ENCODE measurements at regions not wholly inside any gene's neighbourhood (a gene's known extent, or its start where the extent isn't known, plus 50 kb on each side); places are given as distances from the start of the nearest gene placed in this dataset.
"Not testable (repeated sequence)": the region's sequence is repeated elsewhere in the genome, so short reads cannot be mapped to it uniquely, and the experiment has no call there.

- DNase-seq: no peak
Observed at GRCh38 chr13:59016250-59016649, 1147.5 kb downstream of the DIAPH3 start.

DNA sequence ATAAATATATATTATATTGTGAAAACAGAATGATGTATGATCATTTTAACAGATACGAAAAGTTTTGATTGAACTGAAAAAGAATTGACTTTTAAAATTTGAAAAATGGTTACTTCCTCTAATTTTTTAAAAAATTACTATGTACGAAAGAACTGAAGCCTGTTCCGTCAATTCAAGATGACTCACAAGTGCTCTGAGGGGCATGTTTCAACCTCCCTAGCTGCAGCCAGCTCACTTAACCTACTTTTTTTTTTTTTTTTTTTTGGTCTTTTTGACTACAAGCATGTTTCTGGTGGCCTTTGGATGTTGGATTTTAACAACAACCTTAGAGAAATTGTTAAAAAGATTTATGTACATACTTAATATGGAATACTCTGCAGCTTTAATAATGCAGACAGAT, 1139.3 kb downstream of the DIAPH3 start:
- no peak for DNase-seq

- DNase-seq: no peak
Observed at GRCh38 chr13:59034198-59034597, 1129.5 kb downstream of the DIAPH3 start.

- no peak for DNase-seq
Observed at GRCh38 chr13:59038824-59039223, 1124.9 kb downstream of the DIAPH3 start.

DNA sequence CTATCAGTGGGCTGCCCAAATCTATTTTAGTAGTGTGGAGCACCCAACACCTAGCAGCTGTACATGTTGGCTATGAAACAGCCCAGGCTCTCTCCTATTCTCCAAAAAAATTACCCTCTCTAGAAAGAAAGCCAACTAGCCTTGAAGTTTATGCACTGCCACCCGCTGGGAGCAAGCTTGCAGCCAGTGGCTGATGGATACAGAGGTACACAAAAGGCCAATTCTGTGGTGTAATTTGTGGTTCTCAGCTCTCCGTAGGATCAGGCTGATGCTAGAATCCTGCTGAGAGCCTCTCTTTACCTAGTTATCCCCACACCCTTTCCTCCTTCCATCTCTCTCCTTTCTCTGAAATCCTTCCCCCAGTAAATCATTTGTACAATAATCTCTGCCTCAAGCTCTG, 1120.7 kb downstream of the DIAPH3 start:
- DNase-seq: no peak

- DNase-seq: no peak
Observed at GRCh38 chr13:59047546-59047945, 1116.2 kb downstream of the DIAPH3 start.

DNA sequence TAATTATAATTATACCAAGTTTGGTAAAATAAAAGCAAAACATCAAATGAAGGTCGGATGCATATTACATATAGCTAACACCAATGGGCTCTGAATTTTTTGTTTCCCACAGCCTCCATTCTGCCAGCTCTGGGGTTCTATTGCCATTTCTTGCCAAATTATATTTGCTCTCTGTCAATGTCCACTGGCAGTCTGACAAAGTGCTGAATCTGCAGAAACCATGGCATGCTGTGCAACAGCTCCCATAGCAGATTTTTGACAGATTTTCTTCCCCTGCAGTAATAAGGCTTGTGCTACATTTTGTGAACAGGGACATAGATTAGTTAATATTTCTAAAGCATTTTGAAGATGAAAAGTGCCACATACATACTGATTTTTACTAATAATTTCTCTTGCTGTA, 1102.1 kb downstream of the DIAPH3 start:
- DNase-seq: no peak

DNA sequence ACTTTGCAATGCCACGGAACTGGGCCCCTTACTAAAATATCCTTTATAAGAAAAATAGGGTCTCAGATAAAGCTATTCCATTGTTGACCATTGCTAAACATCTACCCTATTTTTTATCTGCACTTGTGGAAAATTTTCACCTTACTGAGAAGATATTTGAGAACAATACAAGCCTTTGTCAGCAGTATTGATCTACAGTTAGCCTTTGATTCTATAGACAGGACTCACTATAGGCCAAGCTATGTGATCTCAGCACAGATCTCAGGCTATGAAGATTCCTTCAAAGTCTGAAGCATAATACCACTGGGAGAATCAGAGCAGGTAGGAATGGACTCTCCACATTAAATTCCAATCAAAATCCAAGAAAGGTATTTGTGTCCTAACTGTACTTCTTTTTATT, 1099.7 kb downstream of the DIAPH3 start:
- no peak for DNase-seq

DNA sequence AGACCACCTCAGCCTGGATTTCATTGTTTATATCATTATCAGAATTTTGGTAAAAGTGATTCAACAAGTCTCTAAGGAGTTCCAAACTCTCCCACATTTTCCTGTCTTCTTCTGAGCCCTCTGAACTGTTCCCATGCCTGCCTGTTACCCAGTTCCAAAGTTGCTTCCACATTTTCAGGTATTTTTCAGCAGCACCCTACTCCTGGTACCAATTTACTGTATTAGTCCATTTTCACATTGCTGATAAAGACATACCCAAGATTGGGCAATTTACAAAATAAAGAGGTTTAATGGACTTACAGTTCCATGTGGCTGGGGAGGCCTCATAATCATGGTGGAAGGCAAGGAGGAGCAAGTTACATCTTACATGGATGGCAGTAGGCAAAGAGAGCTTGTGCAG, 1087.3 kb downstream of the DIAPH3 start:
- DNase-seq: not testable (repeated sequence)

- no peak for DNase-seq
Observed at GRCh38 chr13:59086147-59086546, 1077.6 kb downstream of the DIAPH3 start.

GRCh38 chr13:59088716-59089115, 1075.0 kb downstream of the DIAPH3 start:
- no peak for DNase-seq

DNA sequence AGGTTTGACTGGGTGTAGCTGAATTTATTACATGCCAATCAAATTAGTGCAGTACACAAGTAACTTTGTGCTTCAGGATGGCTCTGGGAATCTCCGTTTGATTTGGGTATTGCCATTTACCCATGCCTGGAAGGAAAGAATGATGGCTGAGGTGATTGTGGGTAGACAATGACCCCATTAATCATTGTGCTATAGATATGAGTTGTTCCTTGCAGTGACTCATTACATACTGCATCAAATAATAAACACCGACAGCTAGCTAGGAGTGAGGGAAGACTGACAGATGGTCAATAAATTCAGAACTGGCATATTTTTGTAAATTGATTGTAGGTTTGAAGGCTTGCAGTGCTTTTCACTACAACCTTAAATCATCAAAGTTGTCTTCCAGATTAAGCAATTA, 1069.5 kb downstream of the DIAPH3 start:
- no peak for DNase-seq

DNA sequence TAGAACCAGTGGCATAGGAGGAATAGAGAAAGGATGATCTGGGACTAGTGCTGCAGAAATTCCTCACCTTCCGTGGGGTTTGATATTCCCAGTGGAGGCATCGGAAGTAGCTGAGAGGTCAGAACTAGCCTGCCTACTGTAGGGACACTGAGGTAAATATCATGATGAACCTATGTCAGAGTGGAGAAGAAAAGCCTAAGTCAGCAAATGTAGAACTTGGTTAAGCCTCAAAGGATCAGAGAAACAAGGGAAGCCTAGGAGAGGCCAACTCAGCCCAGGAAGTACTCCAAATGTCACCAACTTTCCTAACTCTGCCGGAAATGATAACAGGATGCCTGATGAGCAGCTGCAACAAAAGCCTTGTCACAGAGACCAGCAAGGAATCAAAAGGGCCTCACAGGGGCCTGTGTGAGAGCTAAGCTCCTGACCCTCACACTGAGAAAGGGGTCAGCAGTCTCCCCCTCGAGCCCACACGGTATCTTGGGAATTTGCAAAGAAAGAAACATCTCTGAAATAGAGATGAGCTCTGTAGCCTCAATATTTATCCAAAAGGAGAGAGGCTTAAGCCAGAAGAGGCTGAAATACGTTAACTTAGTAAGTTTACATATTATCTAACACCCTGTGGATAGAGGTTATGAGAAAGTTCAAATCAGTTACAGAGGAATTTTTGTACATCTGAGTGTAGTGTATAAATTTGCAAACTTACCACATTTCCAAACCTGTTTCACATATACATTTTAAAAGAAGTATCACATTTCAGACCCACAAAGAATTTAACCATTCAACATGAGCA, 1064.3 kb downstream of the DIAPH3 start:
- DNase-seq: no peak

DNA sequence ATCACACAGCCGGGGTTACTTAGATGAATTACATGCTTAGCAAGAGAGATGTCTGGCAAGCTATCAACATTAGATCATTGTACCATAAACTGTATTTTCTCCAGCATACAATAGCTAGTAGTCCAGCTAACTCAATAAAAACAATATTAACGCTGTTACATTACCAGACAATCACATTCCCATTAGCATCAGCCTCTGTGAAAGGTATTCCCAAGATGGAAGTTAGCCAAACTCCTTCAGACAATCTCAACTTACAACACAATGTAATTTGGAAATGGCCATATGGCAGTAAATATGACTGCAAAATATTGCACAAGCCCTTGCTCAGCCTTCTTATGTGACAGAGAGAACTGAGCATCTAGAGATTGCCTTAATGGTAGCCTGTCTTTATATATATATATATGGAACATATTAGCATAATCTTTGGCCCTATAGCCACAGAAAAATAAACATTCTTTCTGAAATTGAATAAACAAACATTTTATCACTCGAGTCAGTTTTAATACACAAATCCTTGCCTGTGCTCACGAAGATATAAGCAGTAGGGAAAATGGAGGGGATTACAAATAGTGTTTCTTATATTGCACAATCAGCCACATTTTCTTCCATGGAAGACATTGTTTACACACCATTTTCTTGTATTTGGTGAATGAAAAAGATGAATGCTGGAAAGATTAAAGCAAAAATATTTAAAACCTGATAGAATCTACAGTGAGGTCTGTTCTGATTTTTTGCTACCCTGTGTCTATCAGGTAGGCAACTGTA, 1060.5 kb downstream of the DIAPH3 start:
- no peak for DNase-seq

- no peak for DNase-seq
Observed at GRCh38 chr13:59111751-59112171, 1052.0 kb downstream of the DIAPH3 start.

DNA sequence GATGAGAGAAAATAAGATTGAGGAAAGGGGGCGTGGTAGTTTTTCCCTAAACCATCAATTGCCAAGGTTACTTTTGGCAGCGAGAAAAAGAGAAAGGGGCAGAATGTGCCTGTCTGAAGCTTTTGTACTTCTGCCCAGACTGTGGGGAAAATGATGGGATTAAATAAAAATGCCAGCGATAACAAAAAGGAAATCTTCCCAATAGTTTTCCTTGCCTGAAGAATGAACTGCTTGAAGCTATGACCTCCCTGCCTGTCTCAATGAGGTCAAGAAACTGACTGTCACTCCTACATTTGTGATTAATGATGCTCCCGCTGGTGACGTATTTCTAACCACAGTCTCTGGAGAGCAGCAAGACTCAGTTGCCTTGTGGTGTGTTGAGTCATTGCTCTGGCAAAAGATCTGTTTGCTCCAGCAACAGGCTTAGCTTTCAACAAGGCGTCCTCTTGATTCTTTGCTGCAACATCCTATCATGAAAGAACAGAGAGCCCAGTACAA, 1051.5 kb downstream of the DIAPH3 start:
- no peak for DNase-seq

- no peak for DNase-seq
Observed at GRCh38 chr13:59119475-59119874, 1044.3 kb downstream of the DIAPH3 start.

GRCh38 chr13:59120297-59120843, 1043.4 kb downstream of the DIAPH3 start:
- DNase-seq: no peak

DNA sequence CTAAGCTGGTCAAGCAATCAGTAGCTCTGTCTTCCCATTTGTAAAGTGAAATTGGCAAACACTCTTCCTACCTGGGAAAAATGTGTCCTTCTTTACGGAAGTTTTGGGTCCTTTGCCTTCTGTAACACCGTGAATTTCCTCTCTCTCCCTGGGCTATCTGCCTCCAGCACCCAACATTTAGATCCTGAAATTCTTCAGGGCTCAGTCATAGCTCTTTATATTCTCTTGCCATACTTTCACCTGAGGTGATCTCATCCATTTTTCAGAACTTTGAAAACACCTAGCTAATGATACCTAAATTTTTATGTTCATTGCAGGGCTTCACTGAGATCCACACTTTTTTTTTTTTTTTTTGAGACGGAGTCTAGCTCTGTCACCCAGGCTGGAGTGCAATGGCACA, 1042.2 kb downstream of the DIAPH3 start:
- no peak for DNase-seq

- no peak for DNase-seq
Observed at GRCh38 chr13:59126474-59126873, 1037.3 kb downstream of the DIAPH3 start.

DNA sequence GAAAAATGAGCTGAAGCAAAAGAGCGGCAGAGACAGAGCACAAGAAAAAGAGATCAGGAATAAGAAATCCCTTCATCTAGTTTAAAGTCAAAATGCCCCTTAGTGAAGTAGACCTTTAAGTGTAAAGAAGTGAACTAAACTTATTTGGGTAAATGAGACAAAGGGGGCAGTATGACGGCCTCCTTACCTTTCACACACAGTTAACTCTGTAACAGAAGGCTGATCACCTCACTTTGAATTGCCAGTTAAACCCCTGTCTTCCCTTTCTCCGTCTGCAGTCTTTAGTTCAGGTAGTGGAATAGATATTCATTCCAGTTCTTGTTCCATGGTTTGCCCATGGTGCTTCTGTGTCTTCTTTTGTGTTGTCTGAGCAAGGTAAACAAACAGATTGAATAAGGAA, 1029.8 kb downstream of the DIAPH3 start:
- no peak for DNase-seq

DNA sequence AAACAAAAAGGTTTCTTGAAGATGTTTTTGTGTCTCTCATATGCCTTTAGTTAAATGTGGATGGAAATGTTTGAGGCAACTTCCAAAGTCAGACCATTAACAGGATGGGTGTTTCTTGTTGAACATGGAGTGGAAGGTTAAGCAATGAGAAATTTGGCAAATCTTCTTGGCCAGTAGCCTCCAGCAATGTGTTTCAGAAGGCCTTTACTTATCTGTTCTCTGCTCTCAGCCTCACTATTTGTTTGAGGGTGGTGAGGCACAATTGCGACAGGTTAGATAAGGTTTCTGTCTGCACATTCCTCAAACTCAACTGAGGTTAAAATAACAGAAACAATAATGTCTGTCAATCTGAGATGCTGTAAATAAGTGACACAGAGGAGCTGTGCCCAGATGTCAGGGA, 1019.0 kb downstream of the DIAPH3 start:
- no peak for DNase-seq

- DNase-seq: no peak
Observed at GRCh38 chr13:59145381-59145780, 1018.3 kb downstream of the DIAPH3 start.

DNA sequence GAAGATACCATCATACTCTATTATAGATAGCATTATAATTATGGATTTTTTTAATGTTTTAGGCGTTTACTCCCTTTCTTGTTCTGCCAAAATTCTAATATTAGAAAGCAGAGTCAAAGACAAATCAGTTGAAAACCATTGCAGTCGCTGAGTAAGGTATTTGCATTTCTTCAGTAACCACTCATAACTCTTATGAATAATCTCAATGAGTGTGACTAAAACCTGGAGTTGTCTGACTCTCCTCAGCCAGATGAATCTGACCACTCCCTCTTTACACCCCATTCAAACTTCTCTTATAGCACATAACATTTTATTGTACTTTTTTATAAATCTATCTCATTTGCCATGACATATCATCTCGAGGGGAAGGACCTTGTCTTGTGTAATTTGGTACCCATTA, 1006.5 kb downstream of the DIAPH3 start:
- DNase-seq: no peak

All from NCI-H146 (cell line).